Uterus (tissue), 3 donors: ENCODE measurements at regions not wholly inside any gene's neighbourhood (a gene's known extent, or its start where the extent isn't known, plus 50 kb on each side); places are given as distances from the start of the nearest gene placed in this dataset.

Experiments
- DNase-seq, 2 donors: peaks; one replicate each; pipeline ENCODE4 v3.0.0-alpha.2; 2019 to 2020
- H3K27ac ChIP-seq, 2 donors: fragments of 200-600 bp; sonication (generic); 1 replicate in 1 of 2; 2 replicates in 1 of 2; pipeline ENCODE4 v1.5.1; 2016 to 2018
- H3K27me3 ChIP-seq, 2 donors: fragments of 200-600 bp; sonication (generic); one replicate each; pipeline ENCODE4 v1.5.1; 2018 to 2019; ENCODE audit warnings: control low read depth in 1 of 2
- H3K36me3 ChIP-seq, 2 donors: fragments of 200-600 bp; sonication (generic); one replicate each; pipeline ENCODE4 v1.5.1; 2019; ENCODE audit warnings: control low read depth in 1 of 2
- H3K4me1 ChIP-seq, 2 donors: fragments of 200-600 bp; sonication (generic); one replicate each; pipeline ENCODE4 v1.5.1; 2018 to 2019; ENCODE audit warnings: control low read depth in 1 of 2
- H3K4me3 ChIP-seq, 2 donors: fragments of 200-600 bp; sonication (generic); 1 replicate in 1 of 2; 2 replicates in 1 of 2; pipeline ENCODE4 v1.5.1; 2018 to 2019; ENCODE audit warnings: mild to moderate bottlenecking in 1 of 2
- H3K9me3 ChIP-seq, 2 donors: fragments of 200-600 bp; sonication (generic); one replicate each; pipeline ENCODE4 v1.5.1; 2019; ENCODE audit warnings: control low read depth in 1 of 2
- POLR2A ChIP-seq, 2 donors: fragments of 450-650 bp; IDR thresholded peaks; one replicate each; pipeline ENCODE4 v1.6.1; 2016; ENCODE audit warnings: antibody characterized with exemption in 2 of 2, mild to moderate bottlenecking in 1 of 2, moderate library complexity in 1 of 2
- intact Hi-C: fragments of 100-400 bp; cut with DNase I; formaldehyde crosslinking; loops from one replicate; pipeline ENCODE4 v1.15.1; 2023; ENCODE audit warnings: low total_unique reads
- TF ChIP-seq, protein P1 (sequence below), 4 experiments: fragments of 200-600 bp in 2 of 4; fragments of 450-650 bp in 2 of 4; sonication (generic) in 2 of 4; IDR thresholded peaks; one replicate each; pipeline ENCODE4 v1.5.1; 2016 to 2019; ENCODE audit warnings: antibody characterized with exemption in 4 of 4, mild to moderate bottlenecking in 2 of 4, moderate library complexity in 1 of 4
- donor health status: DM: yes; HTN: yes; CAD: no.

DNA sequence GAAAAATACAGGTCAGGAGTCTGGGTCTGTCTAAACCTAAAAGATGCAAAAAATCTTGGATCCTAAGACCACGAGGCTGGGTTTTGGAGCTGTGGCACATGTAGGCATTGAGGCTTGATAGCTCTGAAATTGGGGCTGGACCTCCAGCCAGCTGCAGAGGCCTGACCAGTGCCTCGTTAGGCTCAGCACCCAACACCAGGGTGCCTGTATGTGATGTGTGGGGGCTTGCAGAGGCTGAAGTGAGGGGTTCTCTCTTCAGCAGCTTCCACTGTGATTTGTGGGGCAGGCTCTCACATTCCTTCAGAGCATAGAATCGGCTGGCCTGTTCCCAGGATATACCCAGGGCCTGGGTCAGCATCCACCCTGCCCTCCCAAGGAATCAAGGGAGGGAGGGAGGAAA is 247.8 kb downstream of the BUB3 start:
- Histone ChIP-seq H3K27me3 (no peaks in the 10 kb centered on the region), H3K9me3 (no peaks in the 10 kb centered on the region), H3K27ac (no peak overlapping the region), H3K4me1 (no peaks in the 10 kb centered on the region), H3K4me3 (no peak overlapping the region), H3K36me3 (no peaks in the 10 kb centered on the region)
- no peak for DNase-seq
- TF ChIP-seq POLR2A (IDR thresholded peaks at IDR 0.05), result no peak
- TF ChIP-seq, protein P1, sequence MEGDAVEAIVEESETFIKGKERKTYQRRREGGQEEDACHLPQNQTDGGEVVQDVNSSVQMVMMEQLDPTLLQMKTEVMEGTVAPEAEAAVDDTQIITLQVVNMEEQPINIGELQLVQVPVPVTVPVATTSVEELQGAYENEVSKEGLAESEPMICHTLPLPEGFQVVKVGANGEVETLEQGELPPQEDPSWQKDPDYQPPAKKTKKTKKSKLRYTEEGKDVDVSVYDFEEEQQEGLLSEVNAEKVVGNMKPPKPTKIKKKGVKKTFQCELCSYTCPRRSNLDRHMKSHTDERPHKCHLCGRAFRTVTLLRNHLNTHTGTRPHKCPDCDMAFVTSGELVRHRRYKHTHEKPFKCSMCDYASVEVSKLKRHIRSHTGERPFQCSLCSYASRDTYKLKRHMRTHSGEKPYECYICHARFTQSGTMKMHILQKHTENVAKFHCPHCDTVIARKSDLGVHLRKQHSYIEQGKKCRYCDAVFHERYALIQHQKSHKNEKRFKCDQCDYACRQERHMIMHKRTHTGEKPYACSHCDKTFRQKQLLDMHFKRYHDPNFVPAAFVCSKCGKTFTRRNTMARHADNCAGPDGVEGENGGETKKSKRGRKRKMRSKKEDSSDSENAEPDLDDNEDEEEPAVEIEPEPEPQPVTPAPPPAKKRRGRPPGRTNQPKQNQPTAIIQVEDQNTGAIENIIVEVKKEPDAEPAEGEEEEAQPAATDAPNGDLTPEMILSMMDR (IDR thresholded peaks at IDR 0.05), result no peak
- intact Hi-C loops, result no loop called here

DNA sequence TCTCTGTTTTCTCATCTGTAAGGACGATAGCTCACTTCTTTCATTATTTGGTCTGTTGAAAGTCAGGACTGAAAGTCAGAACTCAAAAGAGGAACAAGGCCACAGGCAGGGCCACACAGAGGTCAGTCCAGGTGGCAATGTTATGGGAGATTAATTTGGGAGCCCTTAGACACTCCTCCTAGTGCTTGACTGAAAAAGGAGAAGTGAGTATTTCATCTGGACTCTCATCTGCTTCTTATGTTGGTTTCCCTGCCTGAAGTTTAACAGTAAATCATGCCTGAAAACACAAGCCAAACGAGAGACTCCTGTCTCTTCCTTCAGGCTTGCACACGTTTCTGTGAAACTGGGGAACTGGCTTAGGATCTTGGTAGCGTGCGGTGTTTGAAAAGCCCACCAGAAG is 248.5 kb downstream of the BUB3 start:
- Histone ChIP-seq H3K9me3 (no peaks in the 10 kb centered on the region), H3K27me3 (no peaks in the 10 kb centered on the region), H3K27ac (no peak overlapping the region), H3K4me1 (no peaks in the 10 kb centered on the region), H3K36me3 (no peaks in the 10 kb centered on the region), H3K4me3 (no peak overlapping the region)
- intact Hi-C loops, result no loop called here
- TF ChIP-seq, protein P1 (IDR thresholded peaks at IDR 0.05), result no peak
- TF ChIP-seq POLR2A (IDR thresholded peaks at IDR 0.05), result no peak
- DNase-seq, result no peak

DNA sequence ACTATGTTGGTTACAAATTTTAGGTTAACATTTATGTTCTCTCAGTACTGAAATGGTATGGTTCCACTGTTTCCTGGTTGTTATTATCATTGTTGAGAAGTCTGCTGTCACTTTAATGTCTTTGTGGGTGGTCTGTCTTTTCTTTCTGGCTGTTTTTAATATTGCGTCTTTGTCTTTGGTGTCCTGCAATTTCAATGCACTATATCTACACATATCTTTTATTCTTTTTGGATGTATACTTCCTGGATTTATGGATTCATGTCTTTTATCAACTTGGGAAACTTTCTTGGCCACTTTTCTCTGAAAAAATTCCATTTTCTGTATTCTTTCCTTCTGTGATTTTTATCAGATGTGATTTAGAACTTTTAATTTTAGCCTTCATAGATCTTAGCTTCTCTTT is 250.2 kb downstream of the BUB3 start:
- Histone ChIP-seq H3K9me3 (no peaks in the 10 kb centered on the region), H3K4me3 (no peak overlapping the region), H3K36me3 (no peaks in the 10 kb centered on the region), H3K4me1 (no peaks in the 10 kb centered on the region), H3K27me3 (no peaks in the 10 kb centered on the region), H3K27ac (no peak overlapping the region)
- no peak for DNase-seq
- intact Hi-C loops, result no loop called here
- TF ChIP-seq, protein P1 (IDR thresholded peaks at IDR 0.05), result no peak
- TF ChIP-seq POLR2A (IDR thresholded peaks at IDR 0.05), result no peak

DNA sequence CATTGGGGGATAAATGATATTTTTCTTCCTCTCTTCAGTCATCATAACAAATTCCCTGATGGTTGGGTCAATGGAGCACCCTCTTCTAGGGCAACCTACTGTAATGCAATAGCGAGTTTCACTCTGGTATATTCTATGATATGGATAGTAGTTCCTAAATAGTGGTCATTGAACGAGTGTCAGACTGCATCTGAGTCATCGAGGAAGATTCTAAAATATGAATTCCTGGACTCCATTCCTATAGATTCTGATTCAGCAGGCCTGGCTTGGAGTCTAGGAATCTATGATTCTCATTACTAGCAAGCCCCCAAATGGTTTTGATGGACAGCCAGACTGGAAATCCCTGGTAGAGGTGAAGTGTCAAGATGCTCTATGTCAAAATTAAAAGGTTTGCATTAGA is 254.5 kb downstream of the BUB3 start:
- Histone ChIP-seq H3K9me3 (no peaks in the 10 kb centered on the region), H3K4me1 (no peaks in the 10 kb centered on the region), H3K27ac (no peak overlapping the region), H3K36me3 (no peaks in the 10 kb centered on the region), H3K4me3 (no peak overlapping the region), H3K27me3 (no peaks in the 10 kb centered on the region)
- intact Hi-C loops, result no loop called here
- TF ChIP-seq POLR2A (IDR thresholded peaks at IDR 0.05), result no peak
- TF ChIP-seq, protein P1 (IDR thresholded peaks at IDR 0.05), result no peak
- DNase-seq, result no peak

DNA sequence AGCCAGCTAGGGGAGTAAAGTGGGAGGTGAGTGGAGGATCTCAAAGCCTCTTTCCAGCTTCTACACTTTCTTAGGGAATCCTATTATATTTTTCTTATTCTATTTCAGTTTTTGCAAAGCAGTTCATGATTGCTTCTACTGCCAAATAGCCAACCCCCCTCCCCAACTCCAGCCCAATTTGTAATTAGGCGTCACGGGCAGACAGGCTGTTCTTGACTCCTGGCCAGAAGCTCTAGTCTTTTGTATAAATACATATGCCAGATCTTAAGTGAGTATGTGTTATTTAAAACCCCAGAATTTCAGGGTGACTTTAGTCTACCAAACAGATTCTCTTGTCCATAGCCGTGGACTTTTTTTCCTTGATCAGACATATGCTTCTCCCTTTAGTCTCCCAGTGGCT is 255.2 kb downstream of the BUB3 start:
- H3K27ac ChIP-seq, result no peak overlapping the region
- intact Hi-C loops, result no loop called here
- H3K4me1 ChIP-seq, result no peaks in the 10 kb centered on the region
- no peak overlapping the region for H3K4me3 ChIP-seq
- no peaks in the 10 kb centered on the region for H3K9me3 ChIP-seq
- TF ChIP-seq, protein P1 (IDR thresholded peaks at IDR 0.05), result no peak
- TF ChIP-seq POLR2A (IDR thresholded peaks at IDR 0.05), result no peak
- H3K36me3 ChIP-seq, result no peaks in the 10 kb centered on the region
- no peak for DNase-seq
- H3K27me3 ChIP-seq, result no peaks in the 10 kb centered on the region
